ENCODE measurements at regions not wholly inside any gene's neighbourhood (a gene's known extent, or its start where the extent isn't known, plus 50 kb on each side); places are given as distances from the start of the nearest gene placed in this dataset.

GRCh38 chr18:68482815-68483214, 232.1 kb downstream of the TMX3 start:
- TF ChIP-seq, protein P1, sequence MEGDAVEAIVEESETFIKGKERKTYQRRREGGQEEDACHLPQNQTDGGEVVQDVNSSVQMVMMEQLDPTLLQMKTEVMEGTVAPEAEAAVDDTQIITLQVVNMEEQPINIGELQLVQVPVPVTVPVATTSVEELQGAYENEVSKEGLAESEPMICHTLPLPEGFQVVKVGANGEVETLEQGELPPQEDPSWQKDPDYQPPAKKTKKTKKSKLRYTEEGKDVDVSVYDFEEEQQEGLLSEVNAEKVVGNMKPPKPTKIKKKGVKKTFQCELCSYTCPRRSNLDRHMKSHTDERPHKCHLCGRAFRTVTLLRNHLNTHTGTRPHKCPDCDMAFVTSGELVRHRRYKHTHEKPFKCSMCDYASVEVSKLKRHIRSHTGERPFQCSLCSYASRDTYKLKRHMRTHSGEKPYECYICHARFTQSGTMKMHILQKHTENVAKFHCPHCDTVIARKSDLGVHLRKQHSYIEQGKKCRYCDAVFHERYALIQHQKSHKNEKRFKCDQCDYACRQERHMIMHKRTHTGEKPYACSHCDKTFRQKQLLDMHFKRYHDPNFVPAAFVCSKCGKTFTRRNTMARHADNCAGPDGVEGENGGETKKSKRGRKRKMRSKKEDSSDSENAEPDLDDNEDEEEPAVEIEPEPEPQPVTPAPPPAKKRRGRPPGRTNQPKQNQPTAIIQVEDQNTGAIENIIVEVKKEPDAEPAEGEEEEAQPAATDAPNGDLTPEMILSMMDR (IDR thresholded peaks at IDR 0.05; ENCODE audit: low read depth, low read length) = no peak
- TF ChIP-seq MAX (IDR thresholded peaks at IDR 0.05; ENCODE audit: low read depth, low read length) = no peak
- TF ChIP-seq POLR2A (IDR thresholded peaks at IDR 0.05; ENCODE audit: extremely low read depth, insufficient read length) = no peak
- TF ChIP-seq MYC (IDR thresholded peaks at IDR 0.05; ENCODE audit: low read depth, low read length) = no peak
